Esophagus muscularis mucosa (tissue), 3 donors: ENCODE measurements at regions not wholly inside any gene's neighbourhood (a gene's known extent, or its start where the extent isn't known, plus 50 kb on each side); places are given as distances from the start of the nearest gene placed in this dataset.

Experiments
- POLR2A ChIP-seq: fragments of 450-650 bp; IDR thresholded peaks from one replicate; pipeline ENCODE4 v1.6.1; 2017; ENCODE audit warnings: antibody characterized with exemption, moderate library complexity, mild to moderate bottlenecking, low read depth
- POLR2AphosphoS5 ChIP-seq, 2 donors: sonication (generic); formaldehyde crosslinking; IDR thresholded peaks; one replicate each; pipeline ENCODE4 v1.6.1; 2017; ENCODE audit warnings: antibody characterized with exemption in 2 of 2
- TF ChIP-seq, protein P1 (sequence below), 3 experiments: fragments of 200-600 bp in 2 of 3; fragments of 450-650 bp in 1 of 3; sonication (generic) in 2 of 3; IDR thresholded peaks; one replicate each; pipeline ENCODE4 v1.5.1; 2017 to 2019; ENCODE audit warnings: antibody characterized with exemption in 3 of 3, mild to moderate bottlenecking in 2 of 3, moderate library complexity in 1 of 3

DNA sequence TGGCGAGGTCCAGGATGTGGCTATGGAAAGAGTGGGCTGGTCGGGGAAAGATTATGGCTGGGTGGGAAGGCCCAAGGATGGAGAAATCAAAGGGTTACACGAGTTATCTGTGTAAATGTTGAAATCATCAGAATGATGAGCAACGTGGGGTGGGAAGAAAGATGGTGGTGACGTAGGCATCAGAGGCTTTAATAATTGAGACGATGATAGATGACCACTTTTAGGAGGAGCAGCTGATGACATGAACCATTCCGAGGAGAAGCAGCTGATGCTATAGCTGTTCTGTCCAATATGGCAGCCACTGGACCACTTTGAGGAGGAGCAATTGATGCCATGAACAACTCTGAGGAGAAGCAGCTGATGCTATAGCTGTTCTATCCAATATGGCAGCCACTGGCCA is 141.2 kb downstream of the USP31 start:
- TF ChIP-seq, protein P1, sequence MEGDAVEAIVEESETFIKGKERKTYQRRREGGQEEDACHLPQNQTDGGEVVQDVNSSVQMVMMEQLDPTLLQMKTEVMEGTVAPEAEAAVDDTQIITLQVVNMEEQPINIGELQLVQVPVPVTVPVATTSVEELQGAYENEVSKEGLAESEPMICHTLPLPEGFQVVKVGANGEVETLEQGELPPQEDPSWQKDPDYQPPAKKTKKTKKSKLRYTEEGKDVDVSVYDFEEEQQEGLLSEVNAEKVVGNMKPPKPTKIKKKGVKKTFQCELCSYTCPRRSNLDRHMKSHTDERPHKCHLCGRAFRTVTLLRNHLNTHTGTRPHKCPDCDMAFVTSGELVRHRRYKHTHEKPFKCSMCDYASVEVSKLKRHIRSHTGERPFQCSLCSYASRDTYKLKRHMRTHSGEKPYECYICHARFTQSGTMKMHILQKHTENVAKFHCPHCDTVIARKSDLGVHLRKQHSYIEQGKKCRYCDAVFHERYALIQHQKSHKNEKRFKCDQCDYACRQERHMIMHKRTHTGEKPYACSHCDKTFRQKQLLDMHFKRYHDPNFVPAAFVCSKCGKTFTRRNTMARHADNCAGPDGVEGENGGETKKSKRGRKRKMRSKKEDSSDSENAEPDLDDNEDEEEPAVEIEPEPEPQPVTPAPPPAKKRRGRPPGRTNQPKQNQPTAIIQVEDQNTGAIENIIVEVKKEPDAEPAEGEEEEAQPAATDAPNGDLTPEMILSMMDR (IDR thresholded peaks at IDR 0.05): no peak
- no peak for TF ChIP-seq POLR2A
- TF ChIP-seq POLR2AphosphoS5 (IDR thresholded peaks at IDR 0.05): no peak
